Natural killer cell treated with Interleukin-12 subunit alpha and Interleukin-12 subunit beta and Interleukin-15 and Interleukin-18, amount 100 ng/mL, for 72 hours (primary cell): ENCODE measurements at regions not wholly inside any gene's neighbourhood (a gene's known extent, or its start where the extent isn't known, plus 50 kb on each side); places are given as distances from the start of the nearest gene placed in this dataset.

ENCODE experiments used
- ATAC-seq, 2 donors: fragments of 150-1000 bp; cut with Tn5 transposase in 1 of 2; sonication (Bioruptor Pico), chemical (Tn5 transposase) in 1 of 2; 2 replicates each; pipeline ENCODE4 v1.10.0; 2021
- DNase-seq: peaks from one replicate; pipeline ENCODE4 v3.0.0; 2022; ENCODE audit warnings: low spot score
- H3K27ac Mint-ChIP-seq, 2 donors: 1 replicate in 1 of 2; 2 replicates in 1 of 2; pipeline ENCODE4 v1.8.0; 2022; ENCODE audit warnings: mixed read lengths in 2 of 2, mild to moderate bottlenecking in 1 of 2, moderate library complexity in 1 of 2
- H3K27me3 Mint-ChIP-seq, 2 donors: 1 replicate in 1 of 2; 2 replicates in 1 of 2; pipeline ENCODE4 v1.8.0; 2022; ENCODE audit warnings: mixed read lengths in 2 of 2
- H3K36me3 Mint-ChIP-seq: one replicate; pipeline ENCODE4 v1.8.0; 2022; ENCODE audit warnings: mixed read lengths
- H3K4me1 Mint-ChIP-seq, 2 donors: 1 replicate in 1 of 2; 2 replicates in 1 of 2; pipeline ENCODE4 v1.8.0; 2022; ENCODE audit warnings: low read depth in 2 of 2, mixed read lengths in 2 of 2, mild to moderate bottlenecking in 1 of 2
- H3K4me3 Mint-ChIP-seq: one replicate; pipeline ENCODE4 v1.8.0; 2022; ENCODE audit warnings: mixed read lengths
- H3K9me3 Mint-ChIP-seq: 2 replicates; pipeline ENCODE4 v1.8.0; 2022; ENCODE audit warnings: mixed read lengths

DNA sequence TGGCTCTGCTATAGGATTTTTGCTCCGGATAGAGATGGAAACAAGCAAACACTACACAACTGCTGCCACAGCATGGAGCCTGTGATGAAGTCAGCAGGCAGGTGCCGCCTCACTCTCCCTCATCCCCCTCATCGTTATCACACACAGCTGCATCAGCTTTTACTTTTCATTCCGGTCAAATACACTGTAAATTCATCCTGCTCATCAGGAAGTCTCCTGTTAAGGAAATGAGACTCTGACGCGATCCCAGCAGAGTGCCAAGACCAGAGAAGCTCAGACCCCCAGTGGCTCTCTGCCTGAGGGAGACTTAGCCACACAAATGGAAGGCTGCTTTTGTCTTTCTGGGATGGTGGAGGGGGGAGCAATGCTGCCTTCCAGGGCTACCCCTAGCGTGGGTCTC is 270.2 kb downstream of the ELAVL2 start:
- no peak overlapping the region for H3K4me3 Mint-ChIP-seq
- no peak for DNase-seq
- peaks cover 13% of the 10 kb centered on the region for H3K9me3 Mint-ChIP-seq
- no peak for ATAC-seq
- H3K36me3 Mint-ChIP-seq = peaks cover 6% of the 10 kb centered on the region
- H3K27ac Mint-ChIP-seq = no peak overlapping the region
- no peaks in the 10 kb centered on the region for H3K4me1 Mint-ChIP-seq
- H3K27me3 Mint-ChIP-seq = no peaks in the 10 kb centered on the region

GRCh38 chr9:23556459-23556858 is 269.6 kb downstream of the ELAVL2 start:
- H3K27ac Mint-ChIP-seq = no peak overlapping the region
- ATAC-seq (no peak), DNase-seq (no peak)
- peaks cover 6% of the 10 kb centered on the region for H3K36me3 Mint-ChIP-seq
- H3K27me3 Mint-ChIP-seq = no peaks in the 10 kb centered on the region
- H3K9me3 Mint-ChIP-seq = peaks cover 13% of the 10 kb centered on the region
- H3K4me3 Mint-ChIP-seq = no peak overlapping the region
- no peaks in the 10 kb centered on the region for H3K4me1 Mint-ChIP-seq

DNA sequence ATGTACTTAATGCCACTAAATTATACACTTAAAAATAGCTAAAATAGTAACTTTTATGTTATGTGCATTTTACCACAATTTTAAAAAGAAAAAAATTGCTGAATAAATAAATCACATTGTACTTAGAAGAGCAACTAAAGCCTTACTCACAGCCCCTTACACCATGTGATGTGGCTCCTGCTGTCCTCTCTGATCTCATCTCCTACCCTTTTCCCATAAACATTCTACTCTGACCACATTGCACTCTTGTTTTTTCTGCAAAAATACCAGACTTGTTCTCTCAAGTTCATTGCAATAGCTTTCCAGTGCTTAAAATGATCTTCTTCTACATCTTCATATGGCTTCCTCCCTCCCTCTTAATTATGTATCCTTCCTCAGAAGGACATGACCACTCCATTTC is 268.4 kb downstream of the ELAVL2 start:
- Mint-ChIP-seq H3K9me3 (peaks cover 13% of the 10 kb centered on the region), H3K4me1 (no peaks in the 10 kb centered on the region), H3K27me3 (no peaks in the 10 kb centered on the region), H3K4me3 (no peak overlapping the region), H3K36me3 (peaks cover 6% of the 10 kb centered on the region), H3K27ac (no peak overlapping the region)
- no peak for DNase-seq
- no peak for ATAC-seq

GRCh38 chr9:23559522-23559921 is 266.5 kb downstream of the ELAVL2 start:
- Mint-ChIP-seq H3K27ac (no peak overlapping the region), H3K4me3 (no peak overlapping the region), H3K4me1 (no peaks in the 10 kb centered on the region), H3K36me3 (peaks cover 6% of the 10 kb centered on the region), H3K9me3 (peaks cover 13% of the 10 kb centered on the region), H3K27me3 (no peaks in the 10 kb centered on the region)
- DNase-seq (no peak), ATAC-seq (no peak)

GRCh38 chr9:23563517-23563916 is 262.5 kb downstream of the ELAVL2 start:
- H3K4me3 Mint-ChIP-seq = no peak overlapping the region
- H3K27me3 Mint-ChIP-seq = no peaks in the 10 kb centered on the region
- peaks cover 8% of the 10 kb centered on the region for H3K9me3 Mint-ChIP-seq
- ATAC-seq (no peak), DNase-seq (no peak)
- no peaks in the 10 kb centered on the region for H3K4me1 Mint-ChIP-seq
- no peaks in the 10 kb centered on the region for H3K36me3 Mint-ChIP-seq
- H3K27ac Mint-ChIP-seq = no peak overlapping the region

DNA sequence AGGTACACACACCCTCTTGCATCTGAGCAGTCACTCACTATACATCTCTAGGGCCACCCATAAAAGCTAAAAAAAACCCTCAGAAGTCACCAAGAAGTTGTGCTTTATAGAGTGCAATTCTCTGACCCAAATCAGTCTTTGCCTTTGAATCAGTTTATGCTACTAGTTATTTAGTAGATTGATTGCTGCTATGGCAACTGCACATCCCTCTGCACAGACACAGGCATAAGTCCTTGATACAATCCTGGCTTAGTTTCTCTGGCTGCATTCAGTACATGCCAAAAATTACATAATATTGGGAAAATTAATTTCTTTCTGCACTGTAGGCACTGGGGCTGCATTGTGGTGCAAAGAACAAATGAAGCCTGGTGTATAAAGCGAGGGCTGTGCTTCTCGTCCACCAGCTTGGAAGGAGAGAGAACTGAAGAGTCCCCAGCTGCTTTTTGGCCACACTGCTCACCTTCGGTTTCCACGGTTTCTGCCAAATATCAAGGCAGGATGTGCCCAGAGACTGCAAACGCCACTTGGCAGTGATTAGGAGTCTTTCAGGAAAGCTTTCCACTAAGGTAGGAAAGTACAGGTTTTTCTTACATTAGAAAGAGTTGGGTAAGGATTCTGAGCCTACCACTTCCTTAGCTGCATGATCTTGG is 258.4 kb downstream of the ELAVL2 start:
- ATAC-seq (no peak), DNase-seq (no peak)
- H3K27me3 Mint-ChIP-seq = no peaks in the 10 kb centered on the region
- no peak overlapping the region for H3K4me3 Mint-ChIP-seq
- H3K36me3 Mint-ChIP-seq = peaks cover 7% of the 10 kb centered on the region
- peaks cover 12% of the 10 kb centered on the region for H3K9me3 Mint-ChIP-seq
- no peaks in the 10 kb centered on the region for H3K4me1 Mint-ChIP-seq
- no peak overlapping the region for H3K27ac Mint-ChIP-seq

DNA sequence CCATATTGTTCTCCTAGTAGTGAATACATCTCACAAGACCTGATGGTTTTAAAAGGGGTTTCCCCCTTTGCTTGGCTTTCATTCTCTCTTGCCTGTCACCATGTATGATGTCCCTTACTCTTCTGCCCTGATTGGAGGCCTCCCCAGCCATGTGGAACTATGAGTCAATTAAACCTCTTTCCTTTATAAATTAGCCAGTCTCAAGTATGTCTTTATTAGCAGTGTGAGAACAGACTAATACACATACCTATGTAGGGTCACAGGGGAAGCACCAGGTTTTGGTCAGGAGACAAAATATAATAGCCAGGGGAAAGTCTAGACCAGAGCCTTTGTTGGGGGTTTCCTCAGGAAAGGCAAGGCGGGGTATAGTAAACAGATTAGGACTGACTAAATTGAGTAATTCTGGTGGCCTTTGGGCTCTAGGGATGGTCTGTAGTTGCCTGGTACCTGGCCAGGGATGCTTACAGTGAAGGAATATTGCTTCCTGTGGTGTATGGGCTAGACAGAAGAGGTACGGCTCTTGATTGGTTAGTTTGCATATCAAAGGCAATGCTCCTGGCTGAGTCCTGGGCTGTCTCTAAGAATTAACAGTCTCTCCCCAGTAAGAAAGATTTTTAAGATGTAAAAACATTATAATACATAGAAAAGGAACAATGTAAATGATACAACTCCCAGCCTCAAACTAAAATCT is 254.5 kb downstream of the ELAVL2 start:
- ATAC-seq (no peak), DNase-seq (no peak)
- no peaks in the 10 kb centered on the region for H3K27me3 Mint-ChIP-seq
- H3K4me1 Mint-ChIP-seq = no peaks in the 10 kb centered on the region
- no peak overlapping the region for H3K27ac Mint-ChIP-seq
- peaks cover 7% of the 10 kb centered on the region for H3K36me3 Mint-ChIP-seq
- no peak overlapping the region for H3K4me3 Mint-ChIP-seq
- H3K9me3 Mint-ChIP-seq = peaks cover 24% of the 10 kb centered on the region

- Mint-ChIP-seq H3K27ac (no peak overlapping the region), H3K36me3 (peaks cover 7% of the 10 kb centered on the region), H3K9me3 (peaks cover 26% of the 10 kb centered on the region), H3K4me1 (no peaks in the 10 kb centered on the region), H3K27me3 (no peaks in the 10 kb centered on the region), H3K4me3 (no peak overlapping the region)
- ATAC-seq (no peak), DNase-seq (no peak)
Observed at GRCh38 chr9:23573800-23574199, 252.2 kb downstream of the ELAVL2 start.

DNA sequence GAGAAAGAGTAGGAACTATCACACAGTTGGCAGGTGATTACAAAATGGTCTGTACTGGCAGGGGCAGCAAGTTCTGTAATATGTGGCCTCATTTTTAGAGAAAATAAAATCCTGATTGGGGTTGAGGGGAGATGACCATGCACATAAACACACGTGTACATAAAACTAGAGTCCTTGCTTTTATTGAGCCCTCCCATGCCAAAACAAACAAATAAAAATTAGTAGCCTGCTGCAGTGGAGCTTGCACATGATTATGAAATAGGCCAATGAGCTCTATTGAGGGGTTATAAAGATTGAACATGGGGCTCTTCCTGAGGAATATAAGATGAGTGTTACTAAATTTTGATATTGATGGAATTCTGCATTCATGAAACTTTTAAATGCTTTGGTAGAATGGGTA is 248.4 kb downstream of the ELAVL2 start:
- H3K36me3 Mint-ChIP-seq = no peaks in the 10 kb centered on the region
- DNase-seq (no peak), ATAC-seq (no peak)
- H3K27ac Mint-ChIP-seq = no peak overlapping the region
- no peaks in the 10 kb centered on the region for H3K4me1 Mint-ChIP-seq
- H3K9me3 Mint-ChIP-seq = peaks cover 26% of the 10 kb centered on the region
- H3K27me3 Mint-ChIP-seq = no peaks in the 10 kb centered on the region
- H3K4me3 Mint-ChIP-seq = no peak overlapping the region

DNA sequence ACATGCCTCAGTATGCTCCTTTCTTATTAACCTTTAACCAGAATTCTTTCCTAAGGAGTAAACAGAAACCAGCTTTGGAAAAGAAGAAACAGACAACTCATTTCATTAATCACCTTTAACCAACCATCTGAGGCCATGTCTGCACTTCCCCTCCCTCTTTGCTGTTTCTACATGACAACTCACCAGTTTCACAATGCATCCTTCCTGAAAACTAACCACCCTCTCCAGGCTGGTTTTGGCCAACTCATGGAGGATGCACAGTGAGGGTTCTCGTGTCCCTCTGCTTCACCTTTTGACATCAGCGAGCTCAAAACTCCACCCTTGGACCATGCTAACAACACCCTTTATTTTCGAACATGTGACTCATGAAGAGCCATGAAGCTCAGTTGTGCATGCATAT is 244.1 kb downstream of the ELAVL2 start:
- Mint-ChIP-seq H3K27ac (no peak overlapping the region), H3K36me3 (no peaks in the 10 kb centered on the region), H3K9me3 (peaks cover 16% of the 10 kb centered on the region), H3K4me1 (no peaks in the 10 kb centered on the region), H3K4me3 (no peak overlapping the region), H3K27me3 (no peaks in the 10 kb centered on the region)
- DNase-seq = no peak
- ATAC-seq = no peak

DNA sequence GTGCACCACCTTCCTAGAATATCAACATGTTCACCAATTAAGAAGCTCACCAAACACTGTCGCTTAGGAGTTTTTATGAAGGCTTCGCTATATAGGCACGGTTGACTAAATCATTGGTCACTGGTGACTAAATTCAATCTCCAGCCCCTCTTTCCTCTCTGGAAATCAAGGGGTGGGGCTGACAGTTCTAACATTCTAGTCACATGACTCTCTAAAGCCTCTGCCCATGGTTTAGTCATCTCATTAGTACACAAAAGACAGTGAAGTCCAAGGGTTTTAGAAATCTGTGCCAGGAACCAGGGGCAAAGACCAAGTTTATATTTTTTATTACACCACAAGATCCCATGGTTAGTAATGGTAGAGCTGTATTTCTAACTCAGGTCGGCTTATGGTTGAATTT is 243.2 kb downstream of the ELAVL2 start:
- Mint-ChIP-seq H3K36me3 (no peaks in the 10 kb centered on the region), H3K4me3 (no peak overlapping the region), H3K4me1 (no peaks in the 10 kb centered on the region), H3K27me3 (no peaks in the 10 kb centered on the region), H3K27ac (no peak overlapping the region), H3K9me3 (peaks cover 12% of the 10 kb centered on the region)
- no peak for ATAC-seq
- DNase-seq = no peak

GRCh38 chr9:23586906-23587305 is 239.1 kb downstream of the ELAVL2 start:
- H3K4me1 Mint-ChIP-seq = no peaks in the 10 kb centered on the region
- no peak overlapping the region for H3K27ac Mint-ChIP-seq
- ATAC-seq (no peak), DNase-seq (no peak)
- no peaks in the 10 kb centered on the region for H3K36me3 Mint-ChIP-seq
- H3K4me3 Mint-ChIP-seq = no peak overlapping the region
- H3K27me3 Mint-ChIP-seq = no peaks in the 10 kb centered on the region
- peaks cover 15% of the 10 kb centered on the region for H3K9me3 Mint-ChIP-seq

DNA sequence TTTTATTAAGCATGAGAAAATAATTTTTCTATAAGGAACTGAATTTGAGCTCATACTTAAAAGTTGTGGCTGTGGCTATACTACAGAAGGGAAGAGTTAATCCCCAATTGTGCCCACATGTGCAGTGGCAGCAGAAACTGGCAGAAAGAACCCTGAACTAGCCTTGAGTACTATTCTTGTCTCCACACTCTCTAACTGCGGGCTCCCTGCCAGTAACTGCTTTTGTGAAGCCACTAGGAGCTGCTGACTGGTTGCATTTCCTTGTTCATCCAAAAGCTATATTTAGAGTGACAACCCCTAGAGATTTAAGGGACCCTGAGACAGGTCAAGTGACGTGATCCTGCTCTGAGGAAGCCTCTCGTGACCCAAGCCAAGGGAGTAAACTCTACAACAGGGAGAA is 238.6 kb downstream of the ELAVL2 start:
- Mint-ChIP-seq H3K4me3 (no peak overlapping the region), H3K27me3 (no peaks in the 10 kb centered on the region), H3K36me3 (no peaks in the 10 kb centered on the region), H3K27ac (no peak overlapping the region), H3K9me3 (peaks cover 13% of the 10 kb centered on the region), H3K4me1 (no peaks in the 10 kb centered on the region)
- no peak for DNase-seq
- ATAC-seq = no peak

DNA sequence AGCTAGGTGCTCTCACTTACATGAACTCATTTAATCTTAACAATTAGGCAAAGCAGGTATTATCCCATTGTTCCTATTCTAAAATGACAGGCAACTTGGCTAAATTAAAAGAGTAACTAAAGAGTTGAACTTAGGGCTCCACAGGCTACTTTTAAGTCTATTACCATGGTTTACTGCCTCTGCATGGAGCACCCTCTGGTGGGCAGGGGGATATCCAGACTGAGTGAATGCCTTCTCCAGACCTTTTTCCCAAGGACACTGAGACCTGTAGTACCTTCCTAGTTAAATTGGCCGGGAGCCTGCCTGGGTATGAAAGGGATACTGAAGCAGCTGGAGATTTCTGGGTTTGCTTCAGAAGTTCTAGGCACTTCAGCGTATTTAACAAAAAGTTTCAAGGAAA is 238.1 kb downstream of the ELAVL2 start:
- H3K4me1 Mint-ChIP-seq = no peaks in the 10 kb centered on the region
- no peak overlapping the region for H3K27ac Mint-ChIP-seq
- DNase-seq (no peak), ATAC-seq (no peak)
- H3K36me3 Mint-ChIP-seq = no peaks in the 10 kb centered on the region
- H3K27me3 Mint-ChIP-seq = no peaks in the 10 kb centered on the region
- H3K4me3 Mint-ChIP-seq = no peak overlapping the region
- H3K9me3 Mint-ChIP-seq = peaks cover 11% of the 10 kb centered on the region
